ENCODE measurements at regions not wholly inside any gene's neighbourhood (a gene's known extent, or its start where the extent isn't known, plus 50 kb on each side); places are given as distances from the start of the nearest gene placed in this dataset.

- TF ChIP-seq CEBPB (IDR thresholded peaks at IDR 0.05) = no peak
- TF ChIP-seq REST (IDR thresholded peaks at IDR 0.05; ENCODE audit: low read depth) = no peak
These were observed 194.9 kb upstream of the GRM3 start for GRCh38 chr7:86448856-86449255.

- TF ChIP-seq ZBTB7A (IDR thresholded peaks at IDR 0.05; ENCODE audit: low read depth) = no peak
- TF ChIP-seq EGR1 (IDR thresholded peaks at IDR 0.05) = no peak
- TF ChIP-seq EP300 (IDR thresholded peaks at IDR 0.05; ENCODE audit: borderline replicate concordance) = no peak
- no peak for TF ChIP-seq NFIC (IDR thresholded peaks at IDR 0.05)
- no peak for TF ChIP-seq TCF12 (IDR thresholded peaks at IDR 0.05; ENCODE audit: low read depth)
- no peak for TF ChIP-seq YY1 (IDR thresholded peaks at IDR 0.05; ENCODE audit: low read depth)
- no peak for TF ChIP-seq FOXM1 (IDR thresholded peaks at IDR 0.05; ENCODE audit: borderline replicate concordance, low read depth)
- TF ChIP-seq, protein P1, sequence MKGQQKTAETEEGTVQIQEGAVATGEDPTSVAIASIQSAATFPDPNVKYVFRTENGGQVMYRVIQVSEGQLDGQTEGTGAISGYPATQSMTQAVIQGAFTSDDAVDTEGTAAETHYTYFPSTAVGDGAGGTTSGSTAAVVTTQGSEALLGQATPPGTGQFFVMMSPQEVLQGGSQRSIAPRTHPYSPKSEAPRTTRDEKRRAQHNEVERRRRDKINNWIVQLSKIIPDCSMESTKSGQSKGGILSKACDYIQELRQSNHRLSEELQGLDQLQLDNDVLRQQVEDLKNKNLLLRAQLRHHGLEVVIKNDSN (IDR thresholded peaks at IDR 0.05) = no peak
- no peak for TF ChIP-seq TAF1 (IDR thresholded peaks at IDR 0.05; ENCODE audit: low read depth)
- no peak for TF ChIP-seq RAD21 (IDR thresholded peaks at IDR 0.05; ENCODE audit: low read depth)
- TF ChIP-seq MAX (IDR thresholded peaks at IDR 0.05) = no peak
- no peak for TF ChIP-seq CREB1 (IDR thresholded peaks at IDR 0.05; ENCODE audit: low read depth)
- TF ChIP-seq TEAD4 (IDR thresholded peaks at IDR 0.05) = no peak
- no peak for TF ChIP-seq CEBPB (IDR thresholded peaks at IDR 0.05)
- no peak for TF ChIP-seq REST (IDR thresholded peaks at IDR 0.05; ENCODE audit: low read depth)
These were observed 198.4 kb upstream of the GRM3 start for GRCh38 chr7:86445285-86445684.

DNA sequence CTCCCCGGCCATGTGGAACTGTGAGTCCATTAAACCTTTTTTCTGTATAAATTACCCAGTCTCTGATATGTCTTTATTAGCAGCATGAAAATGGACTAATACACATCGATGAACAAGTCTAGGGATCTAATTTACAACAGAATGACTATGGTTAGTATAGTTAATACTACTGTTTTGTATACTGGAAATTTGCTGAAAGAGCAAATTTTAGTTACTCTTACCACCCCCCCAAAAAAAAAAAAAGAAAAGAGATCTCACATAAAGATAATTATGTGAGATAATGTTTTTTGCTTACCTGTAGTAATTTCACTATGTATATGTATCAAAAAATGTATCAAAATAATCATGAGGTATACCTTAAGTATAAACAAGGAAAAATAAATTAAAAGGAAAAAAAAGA, 199.5 kb upstream of the GRM3 start:
- TF ChIP-seq NFIC (IDR thresholded peaks at IDR 0.05) (no peak), EGR1 (IDR thresholded peaks at IDR 0.05) (no peak), CREB1 (IDR thresholded peaks at IDR 0.05; ENCODE audit: low read depth) (no peak), EP300 (IDR thresholded peaks at IDR 0.05; ENCODE audit: borderline replicate concordance) (no peak), CEBPB (IDR thresholded peaks at IDR 0.05) (no peak), RAD21 (IDR thresholded peaks at IDR 0.05; ENCODE audit: low read depth) (no peak), FOXM1 (IDR thresholded peaks at IDR 0.05; ENCODE audit: borderline replicate concordance, low read depth) (no peak), REST (IDR thresholded peaks at IDR 0.05; ENCODE audit: low read depth) (no peak), TAF1 (IDR thresholded peaks at IDR 0.05; ENCODE audit: low read depth) (no peak), YY1 (IDR thresholded peaks at IDR 0.05; ENCODE audit: low read depth) (no peak), TCF12 (IDR thresholded peaks at IDR 0.05; ENCODE audit: low read depth) (no peak), TEAD4 (IDR thresholded peaks at IDR 0.05) (no peak), ZBTB7A (IDR thresholded peaks at IDR 0.05; ENCODE audit: low read depth) (no peak), MAX (IDR thresholded peaks at IDR 0.05) (no peak)
- TF ChIP-seq, protein P1 (IDR thresholded peaks at IDR 0.05) = no peak

GRCh38 chr7:86437951-86438450, 205.7 kb upstream of the GRM3 start:
- no peak for TF ChIP-seq EGR1 (IDR thresholded peaks at IDR 0.05)
- TF ChIP-seq REST (IDR thresholded peaks at IDR 0.05; ENCODE audit: low read depth) = no peak
- no peak for TF ChIP-seq NFIC (IDR thresholded peaks at IDR 0.05)
- TF ChIP-seq MAX (IDR thresholded peaks at IDR 0.05) = no peak
- TF ChIP-seq YY1 (IDR thresholded peaks at IDR 0.05; ENCODE audit: low read depth) = no peak
- TF ChIP-seq FOXM1 (IDR thresholded peaks at IDR 0.05; ENCODE audit: borderline replicate concordance, low read depth) = no peak
- TF ChIP-seq ZBTB7A (IDR thresholded peaks at IDR 0.05; ENCODE audit: low read depth) = no peak
- TF ChIP-seq, protein P1 (IDR thresholded peaks at IDR 0.05) = no peak
- TF ChIP-seq TCF12 (IDR thresholded peaks at IDR 0.05; ENCODE audit: low read depth) = no peak
- no peak for TF ChIP-seq CEBPB (IDR thresholded peaks at IDR 0.05)
- no peak for TF ChIP-seq RAD21 (IDR thresholded peaks at IDR 0.05; ENCODE audit: low read depth)
- no peak for TF ChIP-seq TAF1 (IDR thresholded peaks at IDR 0.05; ENCODE audit: low read depth)
- TF ChIP-seq EP300 (IDR thresholded peaks at IDR 0.05; ENCODE audit: borderline replicate concordance) = no peak

All from Ishikawa (cell line).